Coronary artery (tissue), 2 donors: ENCODE measurements at regions not wholly inside any gene's neighbourhood (a gene's known extent, or its start where the extent isn't known, plus 50 kb on each side); places are given as distances from the start of the nearest gene placed in this dataset.

Source experiments
- DNase-seq: peaks from one replicate; pipeline ENCODE4 v3.0.0-alpha.2; 2017; ENCODE audit warnings: low spot score
- H3K27ac ChIP-seq, 2 donors: fragments of 200-600 bp; sonication (generic); one replicate each; pipeline ENCODE4 v1.5.1; 2016 to 2019
- H3K4me3 ChIP-seq: fragments of 200-600 bp; sonication (generic); 2 replicates; pipeline ENCODE4 v1.5.1; 2016; ENCODE audit warnings: mild to moderate bottlenecking, moderate library complexity
- CTCF ChIP-seq: fragments of 200-600 bp; sonication (generic); IDR thresholded peaks from one replicate; pipeline ENCODE4 v1.5.1; 2019; ENCODE audit warnings: antibody characterized with exemption

DNA sequence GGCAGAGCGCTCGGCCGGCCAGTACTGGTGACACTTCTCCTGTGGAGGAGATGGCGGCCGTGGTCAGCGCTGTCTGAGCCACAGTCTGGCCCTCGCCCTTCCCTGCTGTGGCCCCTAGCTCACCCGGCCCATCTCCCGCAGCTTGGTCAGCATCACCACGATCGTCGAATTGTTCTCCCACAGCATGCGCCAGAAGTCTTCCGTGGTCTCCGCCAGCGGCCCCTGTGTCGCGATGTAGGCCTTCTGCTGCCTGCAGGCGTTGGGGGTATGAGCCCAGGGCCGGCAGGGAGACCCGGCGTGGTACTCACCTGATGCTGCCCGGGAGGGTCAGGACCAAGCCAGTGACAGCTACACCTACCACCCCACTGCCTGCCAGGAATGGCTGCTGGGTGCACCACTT lies 130.1 kb downstream of the PTPRS start:
- Histone ChIP-seq H3K27ac (no peak overlapping the region), H3K4me3 (no peak overlapping the region)
- TF ChIP-seq CTCF, result no peak
- no peak for DNase-seq

GRCh38 chr19:5207806-5208205 lies 132.8 kb downstream of the PTPRS start:
- no peak for DNase-seq
- Histone ChIP-seq H3K4me3 (no peak overlapping the region), H3K27ac (no peak overlapping the region)
- TF ChIP-seq CTCF, result no peak

GRCh38 chr19:5206751-5207075 lies 133.9 kb downstream of the PTPRS start:
- Histone ChIP-seq H3K27ac (no peak overlapping the region), H3K4me3 (no peak overlapping the region)
- no peak for TF ChIP-seq CTCF
- DNase-seq, result no peak

DNA sequence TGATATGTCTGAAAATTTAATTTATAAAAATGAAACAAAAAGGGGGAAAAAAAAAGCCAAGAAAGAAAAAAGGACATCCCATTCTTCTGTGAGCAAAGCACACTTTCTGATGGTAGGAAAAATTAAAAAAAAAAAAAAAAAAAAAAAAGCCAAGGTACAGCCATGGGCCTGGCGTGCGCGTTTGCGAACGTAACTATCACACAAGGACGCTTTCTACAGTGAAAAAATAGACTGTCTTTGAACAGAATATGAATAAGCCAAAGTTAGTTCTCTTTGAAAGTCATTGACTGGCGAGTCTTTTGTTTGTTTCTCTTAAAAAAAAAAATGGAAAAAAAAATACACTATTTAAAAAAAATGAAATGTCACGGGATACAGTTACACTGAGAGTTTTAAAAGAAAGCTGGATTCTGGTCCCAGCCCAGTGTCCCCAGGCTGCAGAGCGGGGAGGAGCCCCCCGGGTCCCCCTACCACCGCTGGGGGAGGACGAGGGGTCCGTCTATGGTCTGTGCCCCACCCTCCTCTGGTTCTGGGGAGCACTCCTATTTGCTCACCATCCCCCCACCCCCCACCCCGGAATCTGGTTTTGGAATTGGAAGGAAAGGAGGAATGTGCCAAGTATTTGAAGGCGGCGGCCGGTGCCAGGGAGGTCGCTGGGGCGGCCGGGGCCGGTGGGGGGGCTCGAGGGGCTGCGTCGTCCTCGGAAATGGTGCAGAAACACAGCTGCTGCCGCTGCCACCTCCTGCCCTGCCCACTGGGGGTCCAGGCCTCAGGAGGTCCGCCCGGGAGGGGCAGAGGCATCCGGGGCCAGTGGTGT lies 134.5 kb downstream of the PTPRS start:
- no peak for TF ChIP-seq CTCF
- no peak overlapping the region for H3K4me3 ChIP-seq
- H3K27ac ChIP-seq, result no peak overlapping the region
- DNase-seq, result no peak

DNA sequence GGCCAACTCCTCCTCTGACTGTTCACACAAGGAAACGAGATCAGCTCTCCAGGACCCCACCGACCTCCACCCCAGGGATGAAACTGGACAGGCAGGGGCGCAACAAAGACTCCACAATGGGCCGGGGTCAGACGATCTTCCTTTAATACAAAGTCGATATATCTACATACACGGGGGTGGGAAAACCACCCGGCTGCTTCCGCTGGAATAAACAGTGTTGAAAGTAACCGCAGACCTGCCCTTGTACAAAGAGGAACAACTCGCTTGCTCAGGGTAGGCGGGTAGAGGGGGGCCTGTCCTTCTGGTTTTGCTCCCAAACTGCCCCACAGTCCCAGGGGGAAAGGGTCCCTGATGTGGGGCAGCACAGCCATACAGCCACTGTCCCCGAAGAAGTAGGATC lies 135.2 kb downstream of the PTPRS start:
- no peak overlapping the region for H3K27ac ChIP-seq
- TF ChIP-seq CTCF, result no peak
- no peak for DNase-seq
- no peak overlapping the region for H3K4me3 ChIP-seq

DNA sequence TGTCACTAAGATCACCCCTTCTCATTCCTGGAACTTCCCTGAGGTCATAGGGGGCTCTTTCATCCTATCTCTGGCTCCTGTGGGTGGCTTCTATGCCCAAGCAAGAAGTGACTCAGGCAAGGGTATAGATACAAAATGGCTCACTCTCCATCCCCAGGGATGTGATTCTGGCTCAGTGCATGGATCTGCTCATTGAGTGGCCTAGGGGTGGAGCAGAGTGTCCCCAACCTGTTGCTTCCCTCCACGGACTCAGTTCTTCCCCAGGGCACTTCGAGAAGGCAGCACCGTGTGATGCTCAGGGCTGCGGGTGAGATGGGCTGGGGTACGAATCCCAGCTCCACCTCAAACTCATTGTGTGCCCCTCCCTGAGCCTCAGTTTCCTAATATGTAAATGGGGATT lies 136.4 kb downstream of the PTPRS start:
- H3K27ac ChIP-seq, result no peak overlapping the region
- DNase-seq, result no peak
- no peak overlapping the region for H3K4me3 ChIP-seq
- no peak for TF ChIP-seq CTCF
